GM19240 (cell line): ENCODE measurements at regions not wholly inside any gene's neighbourhood (a gene's known extent, or its start where the extent isn't known, plus 50 kb on each side); places are given as distances from the start of the nearest gene placed in this dataset.

Source experiments
- DNase-seq: peaks from one replicate; pipeline ENCODE4 v3.0.0; 2011; ENCODE audit warnings: low spot score; ENCODE audit not compliant: insufficient read length

GRCh38 chr18:6465281-6465680 lies 50.6 kb upstream of the L3MBTL4 start:
- no peak for DNase-seq

GRCh38 chr18:6476190-6476589 lies 61.5 kb upstream of the L3MBTL4 start:
- no peak for DNase-seq

- no peak for DNase-seq
Observed at GRCh38 chr18:6476880-6477279, 62.2 kb upstream of the L3MBTL4 start.

- no peak for DNase-seq
Observed at GRCh38 chr18:6478121-6478520, 63.4 kb upstream of the L3MBTL4 start.

- no peak for DNase-seq
Observed at GRCh38 chr18:6479699-6480098, 65.0 kb upstream of the L3MBTL4 start.

- DNase-seq: peak; percentile 12
Observed at GRCh38 chr18:6482198-6482977, 67.7 kb upstream of the L3MBTL4 start.

GRCh38 chr18:6484659-6485058 lies 69.9 kb upstream of the L3MBTL4 start:
- DNase-seq: no peak

- DNase-seq: no peak
Observed at GRCh38 chr18:6486313-6486712, 71.6 kb upstream of the L3MBTL4 start.

GRCh38 chr18:6486764-6487426 lies 72.2 kb upstream of the L3MBTL4 start:
- DNase-seq: no peak

- DNase-seq: no peak
Observed at GRCh38 chr18:6487968-6488367, 73.3 kb upstream of the L3MBTL4 start.

- DNase-seq: no peak
Observed at GRCh38 chr18:6488956-6489355, 74.2 kb upstream of the L3MBTL4 start.

GRCh38 chr18:6489977-6490376 lies 75.3 kb upstream of the L3MBTL4 start:
- DNase-seq: no peak

- DNase-seq: no peak
Observed at GRCh38 chr18:6493194-6493593, 78.5 kb upstream of the L3MBTL4 start.

- DNase-seq: no peak
Observed at GRCh38 chr18:6495536-6495935, 80.8 kb upstream of the L3MBTL4 start.

GRCh38 chr18:6497543-6497942 lies 82.8 kb upstream of the L3MBTL4 start:
- DNase-seq: no peak

- no peak for DNase-seq
Observed at GRCh38 chr18:6498289-6498856, 83.7 kb upstream of the L3MBTL4 start.

GRCh38 chr18:6504605-6505497 lies 90.1 kb upstream of the L3MBTL4 start:
- no peak for DNase-seq

- DNase-seq: no peak
Observed at GRCh38 chr18:6505498-6505875, 90.8 kb upstream of the L3MBTL4 start.

- no peak for DNase-seq
Observed at GRCh38 chr18:6509417-6509816, 94.7 kb upstream of the L3MBTL4 start.

GRCh38 chr18:6509832-6510231 lies 95.1 kb upstream of the L3MBTL4 start:
- DNase-seq: no peak

GRCh38 chr18:6520901-6521300 lies 106.2 kb upstream of the L3MBTL4 start:
- DNase-seq: no peak
